ENCODE measurements at regions not wholly inside any gene's neighbourhood (a gene's known extent, or its start where the extent isn't known, plus 50 kb on each side); places are given as distances from the start of the nearest gene placed in this dataset.

DNA sequence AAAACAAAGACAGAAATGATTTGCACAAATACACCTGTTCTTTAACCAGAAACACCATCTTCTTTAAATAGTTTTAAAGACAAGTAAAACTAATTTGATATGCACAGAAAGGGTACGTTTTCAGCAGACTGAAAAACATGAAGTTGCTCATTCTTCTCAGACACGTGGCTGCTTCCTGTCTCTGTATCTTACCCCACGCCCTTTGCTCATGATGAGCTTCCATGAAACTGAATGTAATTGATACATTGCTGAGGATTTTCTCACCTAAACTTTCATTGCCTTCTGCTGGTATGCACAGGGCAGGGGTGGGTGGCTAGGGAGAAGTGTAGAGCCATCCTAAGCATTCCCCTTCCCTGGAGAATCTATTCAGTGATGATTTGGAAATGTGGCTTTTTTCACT lies 644.3 kb downstream of the BCL11A start:
- DNase-seq (no peak), ATAC-seq (peak in 1 of 2 donors; percentile 63)
- H3K9me3 Mint-ChIP-seq: no peaks in the 10 kb centered on the region
- H3K4me3 Mint-ChIP-seq: no peak overlapping the region
- no peaks in the 10 kb centered on the region for H3K27me3 Mint-ChIP-seq (ENCODE audit: low read depth)
- H3K36me3 Mint-ChIP-seq (ENCODE audit: insufficient read depth): no peaks in the 10 kb centered on the region
- peaks cover 13% of the 10 kb centered on the region for H3K4me1 Mint-ChIP-seq (ENCODE audit: low read depth)

DNA sequence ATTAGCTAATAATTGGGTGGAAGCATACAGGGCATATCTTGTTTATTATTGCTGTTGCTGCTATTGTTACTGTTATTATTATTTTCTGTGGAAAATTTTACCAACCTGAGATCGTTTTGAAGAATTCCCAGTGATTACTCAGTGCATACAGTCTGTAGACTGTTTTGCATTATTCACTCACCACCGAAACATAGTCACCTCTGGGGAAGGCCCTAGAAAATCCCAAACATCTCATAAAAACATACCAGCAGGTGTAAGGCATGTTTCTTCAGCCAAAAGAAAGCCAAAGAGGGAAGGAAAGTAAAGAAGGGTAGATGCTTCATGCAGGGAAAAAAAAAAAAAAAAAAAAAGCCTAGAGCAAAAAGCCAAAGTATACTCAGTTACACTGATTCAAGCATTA lies 647.7 kb downstream of the BCL11A start:
- Mint-ChIP-seq H3K4me3 (no peak overlapping the region), H3K9me3 (no peaks in the 10 kb centered on the region), H3K27me3 (ENCODE audit: low read depth) (no peaks in the 10 kb centered on the region)

DNA sequence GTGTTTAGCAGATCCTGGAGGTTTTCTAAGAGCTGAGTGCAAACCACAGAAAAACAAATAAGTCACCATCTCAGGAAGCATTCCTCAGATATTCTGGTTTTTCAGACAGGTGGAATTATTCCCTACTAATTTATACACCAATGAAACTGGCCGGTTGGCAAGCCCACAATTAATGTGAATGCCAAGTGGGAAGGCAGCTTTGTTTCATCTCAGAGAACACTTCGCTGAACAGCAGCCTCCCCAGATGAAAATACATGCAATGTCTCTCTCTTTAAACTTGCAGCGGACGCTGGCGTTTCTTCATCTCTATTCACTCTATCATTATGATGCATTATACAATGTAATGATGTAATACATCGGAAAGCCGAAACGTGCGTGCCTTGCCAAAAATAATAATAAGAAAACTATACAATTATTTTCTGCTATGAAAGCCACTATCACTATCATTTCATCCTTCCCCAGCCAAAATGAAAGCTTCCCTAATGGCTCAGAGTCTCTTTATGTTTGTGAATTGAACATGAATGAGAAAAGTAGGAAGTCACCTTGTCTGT lies 649.4 kb downstream of the BCL11A start:
- no peaks in the 10 kb centered on the region for H3K36me3 Mint-ChIP-seq (ENCODE audit: insufficient read depth)
- H3K4me3 Mint-ChIP-seq: no peak overlapping the region
- ATAC-seq (no peak), DNase-seq (no peak)
- peaks cover 5% of the 10 kb centered on the region for H3K4me1 Mint-ChIP-seq (ENCODE audit: low read depth)
- no peaks in the 10 kb centered on the region for H3K27me3 Mint-ChIP-seq (ENCODE audit: low read depth)
- H3K9me3 Mint-ChIP-seq: no peaks in the 10 kb centered on the region

More for the DNA sequence above, 647.7 kb downstream of the BCL11A start:
- DNase-seq (no peak), ATAC-seq (no peak)
- peaks cover 13% of the 10 kb centered on the region for H3K4me1 Mint-ChIP-seq (ENCODE audit: low read depth)
- no peaks in the 10 kb centered on the region for H3K36me3 Mint-ChIP-seq (ENCODE audit: insufficient read depth)

DNA sequence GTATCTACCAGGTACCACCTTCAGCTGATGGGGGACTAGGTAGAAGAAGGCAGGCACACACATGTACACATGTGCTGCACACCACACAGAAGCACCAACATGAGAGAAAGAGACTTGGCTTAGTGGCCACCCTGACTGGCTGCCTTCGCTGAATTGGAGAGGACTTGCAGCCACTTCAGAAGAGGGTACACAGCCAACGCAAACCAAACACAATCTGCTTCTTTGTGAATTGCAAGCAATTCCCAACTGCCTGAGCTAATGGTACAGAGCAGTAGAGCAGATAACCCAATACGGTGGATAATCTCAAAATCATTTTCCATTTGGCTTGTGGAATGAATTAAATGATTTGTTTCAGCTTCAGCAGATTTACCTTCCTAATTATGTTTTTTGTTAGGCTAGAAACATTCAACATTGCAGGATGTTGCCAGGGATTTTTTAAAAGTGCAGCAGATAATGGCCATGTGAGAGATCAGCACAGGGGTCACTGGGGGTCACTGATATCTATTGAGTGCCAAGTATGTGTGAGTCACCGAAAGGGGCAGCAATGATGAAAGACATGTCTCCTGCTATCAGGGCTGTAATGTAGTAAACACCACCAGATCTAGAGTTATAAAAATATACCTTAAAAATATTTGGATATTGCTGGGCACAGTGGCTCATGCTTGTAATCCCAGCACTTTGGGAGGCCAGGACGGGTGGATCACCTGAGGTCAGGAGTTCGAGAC lies 652.6 kb downstream of the BCL11A start:
- no peak for DNase-seq
- H3K27me3 Mint-ChIP-seq (ENCODE audit: low read depth): no peaks in the 10 kb centered on the region
- no peaks in the 10 kb centered on the region for H3K36me3 Mint-ChIP-seq (ENCODE audit: insufficient read depth)
- no peak overlapping the region for H3K4me3 Mint-ChIP-seq
- ATAC-seq: no peak
- H3K4me1 Mint-ChIP-seq (ENCODE audit: low read depth): peaks cover 3% of the 10 kb centered on the region
- no peaks in the 10 kb centered on the region for H3K9me3 Mint-ChIP-seq

DNA sequence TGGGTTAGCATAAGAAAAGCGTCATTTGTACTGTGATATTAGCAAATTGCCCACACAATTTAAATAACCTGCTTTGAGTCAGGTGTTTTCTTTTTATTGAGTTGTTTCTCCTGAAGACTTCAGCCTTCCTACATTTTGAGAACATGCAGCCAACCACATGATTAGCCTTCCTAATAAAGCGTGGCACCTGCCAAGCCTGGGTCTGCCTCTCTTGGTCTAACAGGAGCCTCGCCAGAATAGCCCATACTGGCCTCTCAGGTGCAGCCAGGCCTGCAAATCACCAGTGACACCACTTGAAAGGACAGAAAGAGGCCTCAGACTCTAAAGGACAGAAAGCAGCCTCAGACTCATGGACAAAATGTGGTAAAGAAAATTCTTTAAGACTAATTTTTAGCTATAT lies 653.8 kb downstream of the BCL11A start:
- no peak for DNase-seq
- Mint-ChIP-seq H3K27me3 (ENCODE audit: low read depth) (no peaks in the 10 kb centered on the region), H3K36me3 (ENCODE audit: insufficient read depth) (no peaks in the 10 kb centered on the region), H3K9me3 (no peaks in the 10 kb centered on the region), H3K4me1 (ENCODE audit: low read depth) (peaks cover 3% of the 10 kb centered on the region), H3K4me3 (no peak overlapping the region)
- no peak for ATAC-seq

DNA sequence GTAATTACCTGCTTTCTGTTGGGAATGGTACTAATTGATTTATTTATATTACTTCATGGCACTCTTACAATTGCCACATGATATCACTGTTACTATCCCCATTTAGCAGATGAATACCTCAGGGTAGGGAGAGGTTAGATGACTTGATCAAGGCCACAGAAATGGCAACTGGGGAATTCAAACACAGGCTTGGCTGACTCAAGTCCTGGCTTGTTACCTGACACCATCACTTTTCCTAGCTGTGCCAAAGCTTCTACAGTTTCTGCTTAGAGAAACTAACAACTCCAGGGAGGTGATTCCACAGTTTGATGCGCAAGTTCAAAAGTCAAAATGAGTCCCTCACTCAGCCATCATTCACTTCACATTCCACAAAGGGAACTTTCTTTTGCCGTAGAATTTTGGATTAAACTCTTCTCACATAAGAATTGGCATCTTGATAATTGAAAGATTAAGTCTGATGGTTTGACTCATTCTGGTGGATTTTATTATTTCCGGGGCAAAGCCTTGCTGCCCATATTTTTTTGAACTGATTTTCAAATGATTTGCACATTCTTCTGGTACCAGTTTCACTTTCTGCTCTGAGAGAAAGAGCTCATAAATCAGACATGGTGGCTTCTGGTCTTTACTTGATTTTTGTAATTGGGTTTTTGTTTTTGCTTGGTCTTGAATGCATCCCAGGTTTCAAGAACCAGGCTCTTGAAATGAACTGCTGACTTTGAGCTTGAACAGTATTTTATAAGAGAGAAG lies 656.8 kb downstream of the BCL11A start:
- Mint-ChIP-seq H3K36me3 (ENCODE audit: insufficient read depth) (no peaks in the 10 kb centered on the region), H3K4me3 (no peak overlapping the region), H3K9me3 (no peaks in the 10 kb centered on the region), H3K27me3 (ENCODE audit: low read depth) (no peaks in the 10 kb centered on the region), H3K4me1 (ENCODE audit: low read depth) (peaks cover 3% of the 10 kb centered on the region)
- ATAC-seq (no peak), DNase-seq (no peak)

DNA sequence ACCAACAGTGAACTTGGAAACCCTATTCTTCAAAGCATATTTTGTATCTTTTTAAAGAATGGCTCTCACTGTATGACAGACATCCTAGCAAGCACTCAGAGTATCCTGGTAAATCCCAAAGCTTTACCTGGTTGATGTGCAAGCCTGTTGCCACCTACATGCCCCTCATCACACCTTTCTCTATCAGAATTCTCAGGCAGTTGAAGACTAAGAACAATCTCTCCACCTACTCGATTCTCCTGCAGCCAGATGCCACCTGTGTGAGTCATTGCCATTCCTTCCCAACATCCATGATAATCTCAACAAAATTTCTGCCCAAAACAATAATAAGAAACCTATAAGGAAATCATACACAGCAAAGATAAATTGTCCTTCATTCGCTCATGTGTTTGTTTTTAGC lies 659.8 kb downstream of the BCL11A start:
- Mint-ChIP-seq H3K4me1 (ENCODE audit: low read depth) (peaks cover 5% of the 10 kb centered on the region), H3K36me3 (ENCODE audit: insufficient read depth) (no peaks in the 10 kb centered on the region), H3K27me3 (ENCODE audit: low read depth) (no peaks in the 10 kb centered on the region), H3K4me3 (no peak overlapping the region), H3K9me3 (no peaks in the 10 kb centered on the region)
- ATAC-seq (no peak), DNase-seq (no peak)

DNA sequence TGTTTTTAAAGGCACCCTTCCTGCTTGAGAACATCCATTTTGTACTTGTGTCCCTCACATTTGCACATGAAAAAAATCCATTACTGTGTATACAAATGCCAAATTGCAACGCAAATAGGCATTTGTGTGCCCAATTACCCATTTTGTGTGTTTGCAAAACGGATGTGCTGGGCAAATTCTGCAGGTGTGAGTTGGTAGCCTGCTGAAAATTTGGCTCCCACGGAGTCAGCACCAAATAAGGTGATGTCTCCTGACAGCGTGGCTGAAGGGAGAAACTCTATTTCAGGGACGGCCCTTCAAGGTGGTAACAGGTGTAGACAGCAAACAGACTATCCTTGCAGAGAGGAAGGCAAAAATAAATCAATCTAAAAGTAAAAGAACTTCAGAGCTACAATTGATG lies 661.1 kb downstream of the BCL11A start:
- ATAC-seq (no peak), DNase-seq (no peak)
- H3K27me3 Mint-ChIP-seq (ENCODE audit: low read depth): no peaks in the 10 kb centered on the region
- H3K4me3 Mint-ChIP-seq: no peak overlapping the region
- H3K4me1 Mint-ChIP-seq (ENCODE audit: low read depth): peaks cover 17% of the 10 kb centered on the region
- H3K9me3 Mint-ChIP-seq: no peaks in the 10 kb centered on the region
- no peaks in the 10 kb centered on the region for H3K36me3 Mint-ChIP-seq (ENCODE audit: insufficient read depth)

DNA sequence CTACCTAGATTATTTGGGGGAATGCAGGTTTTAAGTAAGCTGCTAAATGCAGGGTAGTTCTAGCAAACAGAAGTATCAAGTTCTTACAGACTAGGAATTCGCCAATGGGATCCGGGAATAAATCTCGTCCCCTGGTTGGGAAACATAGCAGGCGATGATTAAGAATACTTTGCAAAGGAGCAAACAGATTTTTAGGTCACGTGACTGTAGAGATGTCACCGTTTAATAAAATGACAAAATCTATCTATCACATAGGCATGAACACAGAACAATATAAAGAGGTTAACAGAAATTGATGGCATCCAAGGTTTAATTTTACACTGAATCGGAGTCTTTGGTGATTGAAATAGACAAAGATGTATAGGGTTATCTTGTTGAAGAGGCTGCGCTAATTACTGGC lies 664.1 kb downstream of the BCL11A start:
- Mint-ChIP-seq H3K27me3 (ENCODE audit: low read depth) (no peaks in the 10 kb centered on the region), H3K4me3 (no peak overlapping the region), H3K36me3 (ENCODE audit: insufficient read depth) (no peaks in the 10 kb centered on the region), H3K9me3 (no peaks in the 10 kb centered on the region), H3K4me1 (ENCODE audit: low read depth) (peaks cover 33% of the 10 kb centered on the region)
- no peak for ATAC-seq
- no peak for DNase-seq

DNA sequence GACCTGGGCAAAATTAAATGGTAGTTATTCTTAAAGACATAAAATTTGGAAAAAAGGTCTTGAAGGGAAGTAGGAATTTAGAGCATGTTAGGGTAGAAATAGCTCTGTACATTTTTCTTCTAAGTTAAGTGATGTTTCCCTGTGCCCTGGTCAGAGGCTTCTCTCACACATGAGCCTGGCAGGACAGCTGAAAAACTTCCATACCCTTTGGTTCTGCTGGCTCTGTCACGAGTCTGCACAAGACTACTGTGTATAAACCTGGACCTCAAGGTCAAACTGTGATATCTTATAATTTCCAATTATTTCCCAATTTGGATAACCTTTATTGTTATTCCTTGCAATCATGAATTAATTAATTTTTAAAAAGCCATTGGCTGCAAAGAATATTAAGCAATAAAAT lies 664.7 kb downstream of the BCL11A start:
- Mint-ChIP-seq H3K4me1 (ENCODE audit: low read depth) (peaks cover 33% of the 10 kb centered on the region), H3K27me3 (ENCODE audit: low read depth) (no peaks in the 10 kb centered on the region), H3K36me3 (ENCODE audit: insufficient read depth) (no peaks in the 10 kb centered on the region), H3K9me3 (no peaks in the 10 kb centered on the region), H3K4me3 (no peak overlapping the region)
- ATAC-seq: no peak
- no peak for DNase-seq

DNA sequence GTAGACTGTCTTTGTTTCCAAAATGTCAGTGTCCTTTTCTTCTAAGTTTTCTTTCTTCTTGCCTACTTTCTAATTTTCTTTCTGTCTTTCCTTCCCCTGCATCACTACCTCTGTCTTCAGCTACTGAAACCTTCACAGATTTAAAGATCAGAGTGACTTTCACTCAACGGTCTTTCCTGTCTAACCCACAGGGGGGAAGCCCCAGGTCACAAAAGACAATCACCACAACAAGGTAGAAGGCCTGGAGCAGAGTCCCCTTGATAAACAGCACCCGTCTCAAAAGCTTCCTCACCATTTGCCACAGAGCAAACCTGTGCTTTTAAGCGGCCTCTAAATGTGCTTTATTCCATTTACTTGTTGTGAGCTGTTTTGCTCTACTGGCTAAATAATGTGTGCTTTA lies 665.4 kb downstream of the BCL11A start:
- Mint-ChIP-seq H3K4me3 (peak overlapping the region; percentile 22), H3K4me1 (ENCODE audit: low read depth) (peaks cover 33% of the 10 kb centered on the region), H3K36me3 (ENCODE audit: insufficient read depth) (no peaks in the 10 kb centered on the region), H3K27me3 (ENCODE audit: low read depth) (no peaks in the 10 kb centered on the region), H3K9me3 (no peaks in the 10 kb centered on the region)
- DNase-seq (peak; percentile 17), ATAC-seq (peak; percentile 87 to 88)

DNA sequence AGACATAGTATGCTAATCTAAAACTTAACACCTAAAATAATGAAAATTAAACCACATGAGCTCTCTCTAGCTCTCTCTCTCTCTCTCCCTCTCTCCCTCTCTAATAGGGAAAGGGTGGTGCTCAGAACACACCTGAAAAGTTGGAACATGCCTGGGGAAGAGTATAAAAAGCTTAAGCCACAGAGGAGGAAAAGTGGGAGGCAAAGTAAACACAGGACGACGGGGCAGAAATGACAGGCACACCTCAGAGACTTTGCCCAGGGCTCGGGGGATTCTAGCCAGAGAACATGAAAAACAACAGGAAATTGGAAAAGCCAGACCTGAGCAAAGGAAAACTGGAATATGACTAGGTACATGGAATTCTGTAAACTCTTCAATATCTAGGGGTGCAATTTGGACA lies 666.1 kb downstream of the BCL11A start:
- Mint-ChIP-seq H3K4me3 (no peak overlapping the region), H3K4me1 (ENCODE audit: low read depth) (peaks cover 33% of the 10 kb centered on the region), H3K36me3 (ENCODE audit: insufficient read depth) (no peaks in the 10 kb centered on the region), H3K27me3 (ENCODE audit: low read depth) (no peaks in the 10 kb centered on the region), H3K9me3 (no peaks in the 10 kb centered on the region)
- no peak for ATAC-seq
- DNase-seq: no peak

DNA sequence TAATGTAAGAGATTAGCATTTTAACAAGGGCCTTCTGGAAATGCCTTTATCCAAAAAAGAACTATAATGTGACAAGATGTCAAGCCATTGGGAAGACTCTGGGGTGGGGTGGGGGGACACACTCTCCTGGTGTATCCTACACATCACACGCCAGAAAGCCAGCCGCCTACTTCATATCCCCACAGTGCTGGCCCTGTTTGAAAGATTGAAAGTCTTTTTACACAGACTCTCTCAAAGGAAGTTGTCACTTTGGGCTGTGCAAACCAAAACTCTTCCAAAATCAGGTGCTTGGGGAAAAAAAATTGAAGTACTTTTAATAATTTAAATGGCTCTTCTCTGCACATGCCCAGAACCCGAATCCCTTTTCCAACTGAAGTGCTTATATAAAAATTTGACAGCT lies 666.7 kb downstream of the BCL11A start:
- H3K9me3 Mint-ChIP-seq: no peaks in the 10 kb centered on the region
- DNase-seq: no peak
- H3K27me3 Mint-ChIP-seq (ENCODE audit: low read depth): no peaks in the 10 kb centered on the region
- ATAC-seq: no peak
- no peak overlapping the region for H3K4me3 Mint-ChIP-seq
- peaks cover 33% of the 10 kb centered on the region for H3K4me1 Mint-ChIP-seq (ENCODE audit: low read depth)
- no peaks in the 10 kb centered on the region for H3K36me3 Mint-ChIP-seq (ENCODE audit: insufficient read depth)

DNA sequence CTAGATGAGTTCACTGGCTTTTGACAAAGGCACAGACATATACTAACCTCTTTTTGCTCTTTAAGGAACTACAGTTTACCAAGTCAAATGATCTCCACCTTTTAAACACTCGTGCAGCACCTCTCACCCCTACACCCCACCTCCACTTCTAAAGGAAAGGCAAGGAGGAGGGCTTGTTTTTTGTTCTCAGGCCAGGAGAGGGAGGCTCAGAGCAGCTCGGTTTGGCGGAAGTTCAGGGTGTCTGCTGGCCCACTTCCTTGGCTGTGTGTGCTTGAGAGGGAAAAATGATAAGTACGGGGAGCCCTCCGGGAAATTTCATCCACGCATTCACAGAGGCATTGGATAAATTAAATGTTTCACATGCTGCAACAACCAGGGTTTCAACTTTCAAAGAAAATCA lies 667.9 kb downstream of the BCL11A start:
- H3K27me3 Mint-ChIP-seq (ENCODE audit: low read depth): no peaks in the 10 kb centered on the region

DNA sequence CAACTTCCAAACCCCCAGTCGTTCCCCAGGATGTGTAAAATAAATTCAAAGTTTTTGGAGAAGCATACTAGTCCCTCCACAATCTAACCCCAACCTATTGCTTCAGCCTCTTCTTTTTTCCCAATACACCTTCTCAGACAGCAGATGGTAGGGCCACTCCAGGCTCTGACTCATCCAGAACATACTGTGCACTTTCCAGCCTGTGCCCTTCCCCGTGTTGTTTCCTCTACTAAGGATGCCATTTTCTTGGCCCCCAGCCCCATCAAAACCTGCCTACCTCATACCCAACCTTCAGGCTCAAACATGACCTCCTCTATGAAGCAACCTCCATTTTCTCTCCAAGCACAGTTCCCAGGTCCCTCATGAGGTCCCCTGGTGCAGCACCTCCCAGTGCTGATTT lies 669.3 kb downstream of the BCL11A start:
- ATAC-seq: no peak
- H3K4me3 Mint-ChIP-seq: no peak overlapping the region

More for the DNA sequence above, 667.9 kb downstream of the BCL11A start:
- no peak overlapping the region for H3K4me3 Mint-ChIP-seq
- H3K4me1 Mint-ChIP-seq (ENCODE audit: low read depth): peaks cover 33% of the 10 kb centered on the region
- H3K9me3 Mint-ChIP-seq: no peaks in the 10 kb centered on the region
- no peaks in the 10 kb centered on the region for H3K36me3 Mint-ChIP-seq (ENCODE audit: insufficient read depth)
- DNase-seq: no peak
- ATAC-seq: no peak

More for the DNA sequence above, 669.3 kb downstream of the BCL11A start:
- DNase-seq: no peak
- Mint-ChIP-seq H3K27me3 (ENCODE audit: low read depth) (no peaks in the 10 kb centered on the region), H3K36me3 (ENCODE audit: insufficient read depth) (no peaks in the 10 kb centered on the region), H3K9me3 (no peaks in the 10 kb centered on the region), H3K4me1 (ENCODE audit: low read depth) (peaks cover 33% of the 10 kb centered on the region)

All from activated T-cell treated with anti-CD3 and anti-CD28 coated beads, Interleukin-2, amount 50 U/mL, for 4 hours (primary cell).